ENCODE measurements at regions not wholly inside any gene's neighbourhood (a gene's known extent, or its start where the extent isn't known, plus 50 kb on each side); places are given as distances from the start of the nearest gene placed in this dataset.

DNA sequence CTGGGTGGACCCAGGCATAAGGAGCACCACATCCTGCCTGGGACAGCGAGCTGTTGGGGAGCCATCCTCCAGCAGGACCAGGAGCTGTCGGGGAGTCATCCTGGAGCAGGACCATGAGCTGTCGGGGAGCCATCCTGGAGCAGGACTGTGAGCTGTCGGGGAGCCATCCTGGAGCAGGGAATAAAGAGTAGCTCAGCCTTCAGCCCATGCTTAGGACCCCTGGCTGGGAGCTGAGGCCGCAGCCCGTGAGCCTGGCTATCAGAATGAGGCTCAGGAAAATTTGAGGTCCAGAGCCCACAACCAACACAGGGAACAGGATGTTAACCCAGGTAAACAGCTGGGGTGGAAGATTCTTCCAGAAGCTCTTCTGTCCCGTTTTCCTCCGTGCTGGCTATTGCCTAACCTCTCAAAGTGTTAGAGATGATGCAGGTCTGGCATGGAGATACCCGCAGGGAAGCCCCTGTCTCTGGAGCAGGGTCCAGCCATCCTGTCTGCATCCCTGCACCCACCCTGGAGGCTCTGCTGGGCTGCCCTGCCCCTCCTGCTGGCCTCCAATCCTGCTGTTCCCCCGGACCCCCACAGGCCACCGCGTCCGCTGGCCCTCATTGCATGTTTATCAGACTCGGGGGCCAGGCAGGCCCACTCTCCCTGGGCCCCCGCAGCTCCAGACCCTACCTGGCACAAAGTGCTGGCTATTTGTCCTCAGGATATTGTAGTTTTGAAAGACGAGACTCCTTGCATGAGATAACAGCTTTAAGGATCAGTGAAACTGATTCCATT lies 243.5 kb upstream of the MYT1L start:
- no peak for DNase-seq

DNA sequence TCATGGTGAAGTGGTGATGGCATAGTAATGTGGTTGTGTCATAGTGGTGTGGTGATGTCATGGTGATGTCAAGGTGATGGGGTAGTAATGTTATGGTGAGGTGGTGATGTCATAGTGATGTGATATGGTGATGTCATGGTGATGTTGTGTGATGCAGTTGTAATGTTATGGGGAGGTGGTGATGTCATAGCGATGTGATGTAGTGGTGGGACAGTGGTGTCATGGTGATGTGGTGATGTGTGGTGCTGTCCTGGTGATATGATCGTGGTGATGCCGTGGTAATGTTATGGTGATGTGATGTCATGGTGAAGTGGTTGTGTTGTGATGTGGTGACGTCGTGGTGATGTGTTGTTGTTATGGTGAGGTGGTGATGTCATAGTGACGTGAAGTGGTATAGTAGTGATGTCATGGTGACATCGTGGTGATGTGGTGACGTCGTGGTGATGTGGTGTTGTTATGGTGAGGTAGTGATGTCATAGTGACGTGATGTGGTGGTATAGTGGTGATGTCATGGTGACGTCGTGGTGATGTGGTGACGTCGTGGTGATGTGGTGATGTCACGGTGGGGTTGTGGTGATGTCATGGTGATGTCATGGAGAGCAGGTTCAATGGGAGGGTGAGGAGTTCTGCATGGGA lies 242.7 kb upstream of the MYT1L start:
- no peak for DNase-seq

DNA sequence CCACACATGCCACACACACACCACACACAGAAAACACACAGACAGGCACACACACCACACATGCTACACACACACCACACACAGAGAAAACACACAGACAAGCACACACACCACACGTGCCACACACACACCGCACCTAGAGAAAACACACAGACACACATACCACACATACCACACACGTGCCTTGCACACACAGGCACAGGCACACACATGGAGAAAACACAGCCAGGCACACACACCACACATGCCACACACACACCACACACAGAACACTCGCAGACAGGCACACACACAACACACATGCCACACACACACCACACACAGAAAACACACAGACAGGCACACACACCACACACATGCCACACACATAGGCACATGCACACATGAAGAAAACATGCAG lies 242.1 kb upstream of the MYT1L start:
- no peak for DNase-seq

DNA sequence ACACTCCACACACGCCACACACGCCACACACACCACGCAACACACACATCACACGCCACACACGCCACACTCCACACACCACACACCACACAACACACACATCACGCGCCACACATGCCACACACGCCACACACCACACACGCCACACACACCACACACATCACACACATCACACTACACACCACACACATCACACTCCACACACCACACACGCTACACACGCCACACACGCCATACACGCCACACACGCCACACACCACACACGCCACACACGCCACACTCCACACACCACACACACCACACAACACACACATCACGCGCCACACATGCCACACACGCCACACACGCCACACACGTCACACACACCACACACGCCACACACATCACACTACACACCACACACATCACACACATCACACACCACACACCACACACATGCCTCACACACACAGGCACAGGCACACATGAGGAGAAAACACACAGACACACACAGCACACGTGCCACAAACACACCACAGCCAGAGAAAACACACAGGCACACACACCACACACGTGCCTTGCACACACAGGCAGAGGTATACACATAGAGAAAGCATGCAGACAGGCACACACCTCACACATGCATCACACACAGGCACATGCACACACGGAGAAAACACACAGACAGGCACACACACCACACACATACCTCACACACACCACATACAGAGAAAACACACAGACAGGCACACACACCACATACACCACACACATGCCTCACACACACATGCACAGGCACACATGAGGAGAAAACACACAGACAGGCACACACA lies 241.5 kb upstream of the MYT1L start:
- no peak for DNase-seq

DNA sequence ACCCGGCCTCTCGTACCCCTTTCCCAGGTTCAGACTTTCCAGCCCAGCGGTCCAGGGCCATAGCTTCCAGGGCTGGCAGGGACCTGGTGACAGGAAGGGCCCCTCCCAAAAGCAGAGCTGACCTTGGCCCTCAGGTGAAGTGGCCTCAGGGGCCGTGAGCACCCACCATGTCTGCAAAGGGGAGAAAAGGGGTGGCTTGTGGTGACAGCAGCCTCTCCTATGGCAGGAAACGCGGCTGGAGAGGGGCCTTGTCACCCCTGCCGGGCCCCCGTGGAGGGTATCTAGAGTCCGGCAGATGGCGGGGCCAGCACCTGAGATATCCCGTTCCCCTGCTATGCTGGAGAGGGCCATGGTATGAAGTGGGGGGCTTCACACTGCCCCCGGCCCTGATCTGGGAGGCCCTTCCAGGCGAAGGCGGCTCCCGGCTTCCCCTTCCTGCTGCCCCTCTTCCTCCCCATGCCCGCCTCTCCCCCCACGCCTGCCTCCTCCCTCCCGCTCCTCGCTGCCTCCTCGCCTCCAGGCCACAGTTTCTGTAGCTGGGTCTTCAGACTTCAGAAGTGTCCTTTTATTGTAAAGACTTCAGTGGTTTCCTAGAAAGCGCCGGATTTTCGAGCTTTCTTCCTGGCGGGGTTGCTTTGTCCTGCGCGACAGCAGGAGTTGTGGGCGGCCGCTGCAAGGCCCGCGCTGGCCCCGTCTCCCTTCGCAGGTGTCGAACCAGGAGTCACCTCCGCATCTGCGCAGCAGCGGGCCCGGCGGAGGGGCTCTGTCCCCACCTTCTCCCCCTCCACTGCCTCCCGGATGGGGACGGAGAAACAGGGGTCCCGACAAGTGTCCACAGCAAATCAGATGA lies 240.5 kb upstream of the MYT1L start:
- no peak for DNase-seq

DNA sequence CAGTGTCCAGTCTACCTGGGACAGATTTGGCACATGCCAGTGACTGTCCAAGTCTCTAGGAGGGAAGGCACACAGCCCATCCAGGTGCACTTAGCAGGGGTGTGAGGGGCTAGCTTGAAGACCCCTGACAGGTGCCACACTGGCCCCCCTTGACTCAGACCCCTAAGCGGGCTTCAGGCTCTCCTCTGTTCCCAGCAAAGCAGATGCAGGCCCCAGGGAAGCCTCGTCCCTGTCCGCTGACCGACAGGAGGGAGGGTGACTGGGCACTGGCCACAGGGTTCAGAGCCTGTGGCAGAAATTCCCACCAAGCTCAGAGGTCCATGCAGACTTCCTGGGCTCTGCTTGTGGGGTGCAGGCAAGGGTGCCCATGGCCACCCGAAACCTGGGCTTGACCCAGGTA lies 239.8 kb upstream of the MYT1L start:
- no peak for DNase-seq

DNA sequence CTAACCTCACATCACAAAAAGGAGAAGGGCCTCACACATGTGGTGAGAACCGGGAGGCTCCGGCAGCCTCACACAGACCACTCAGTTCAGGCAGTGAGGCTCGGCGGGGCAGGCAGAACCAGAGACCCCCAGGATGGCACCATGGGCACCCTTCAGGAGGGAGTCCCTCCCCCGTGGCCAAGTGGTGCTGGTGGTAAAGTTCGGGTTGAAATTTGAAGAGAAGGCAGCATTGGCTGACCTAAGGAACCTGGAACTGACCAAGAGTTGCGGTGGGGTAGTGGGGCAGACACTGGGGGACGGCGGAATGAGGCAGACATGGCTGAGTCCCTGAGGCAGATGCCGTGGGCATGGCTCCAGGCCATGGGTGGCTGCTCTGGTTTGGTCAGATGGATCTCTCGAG lies 239.3 kb upstream of the MYT1L start:
- DNase-seq: no peak

DNA sequence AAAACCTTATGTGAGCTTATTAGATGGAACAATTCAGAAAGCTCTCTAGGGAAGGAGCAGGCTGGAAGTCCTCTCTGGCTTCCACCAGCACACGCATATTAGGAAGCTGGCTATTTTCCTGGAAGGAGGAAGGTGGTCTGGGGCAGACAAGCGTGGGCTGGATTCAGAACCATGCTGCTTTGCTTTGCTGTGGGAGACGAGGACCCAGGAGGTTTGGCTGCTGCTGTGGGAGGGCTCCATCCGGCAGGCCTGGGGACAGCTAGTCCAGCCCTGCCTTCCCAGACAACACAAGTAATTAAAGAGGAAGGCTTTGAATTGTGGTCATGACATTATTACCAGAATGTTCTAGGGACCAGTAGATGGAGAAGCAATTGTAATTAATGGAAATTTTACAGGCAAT lies 238.8 kb upstream of the MYT1L start:
- DNase-seq: no peak

DNA sequence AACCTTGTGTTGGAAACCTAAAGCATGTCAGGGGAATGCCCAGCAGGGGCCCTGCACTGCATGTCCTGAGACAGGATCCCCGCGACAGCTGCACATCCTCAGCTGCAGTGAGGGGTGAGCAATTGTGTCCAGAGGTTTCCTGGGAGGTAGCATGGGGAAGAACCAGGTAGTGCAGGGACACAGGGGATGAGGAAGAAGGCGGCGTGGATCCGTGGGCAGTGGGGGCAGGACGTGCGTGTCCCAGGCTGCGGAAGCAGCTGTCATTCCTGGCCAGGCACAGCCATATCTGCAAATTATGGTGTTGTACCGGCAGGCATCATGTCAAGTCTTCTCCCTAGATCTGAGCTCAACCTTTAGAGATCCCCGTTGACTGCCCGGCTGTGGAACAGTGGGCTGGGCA lies 238.2 kb upstream of the MYT1L start:
- DNase-seq: no peak

DNA sequence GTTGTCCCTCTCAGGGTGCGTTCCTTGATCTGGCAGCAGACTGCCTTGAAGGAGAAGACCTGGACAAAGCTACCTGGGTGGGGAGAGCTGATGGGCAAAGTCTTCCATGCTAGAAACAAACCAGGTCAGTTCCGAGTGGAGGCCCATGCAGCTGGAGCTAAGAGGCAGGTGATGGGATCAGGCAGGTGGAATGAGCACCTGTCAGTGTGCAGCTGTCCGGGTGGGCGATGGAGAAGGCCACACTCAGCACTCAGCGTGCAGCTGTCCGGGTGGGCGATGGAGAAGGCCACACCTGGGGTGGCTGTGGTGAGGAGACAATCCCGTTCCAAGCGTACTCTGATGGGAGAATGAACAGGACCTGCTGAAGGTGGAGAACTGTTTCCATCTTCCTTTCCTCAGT lies 237.3 kb upstream of the MYT1L start:
- DNase-seq: no peak

DNA sequence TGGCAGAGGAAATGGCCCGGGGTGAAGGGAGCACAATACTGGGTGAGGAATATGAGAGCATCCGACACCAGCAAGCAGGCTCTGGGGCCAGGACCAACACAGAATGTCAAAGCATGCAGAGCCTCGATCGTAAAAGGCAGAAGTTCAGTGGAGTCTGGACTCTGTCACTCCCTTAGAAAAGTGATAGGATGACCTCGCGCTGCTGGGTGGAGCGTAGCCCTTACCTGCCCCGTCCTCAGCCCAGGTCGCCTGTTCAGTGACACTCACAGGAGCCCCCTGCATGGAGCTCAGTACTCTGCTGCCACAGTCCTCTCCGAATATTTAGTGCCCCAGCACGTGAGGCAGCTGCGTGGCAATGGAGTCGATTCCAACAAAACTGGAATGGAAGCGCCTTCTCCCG lies 236.7 kb upstream of the MYT1L start:
- no peak for DNase-seq

DNA sequence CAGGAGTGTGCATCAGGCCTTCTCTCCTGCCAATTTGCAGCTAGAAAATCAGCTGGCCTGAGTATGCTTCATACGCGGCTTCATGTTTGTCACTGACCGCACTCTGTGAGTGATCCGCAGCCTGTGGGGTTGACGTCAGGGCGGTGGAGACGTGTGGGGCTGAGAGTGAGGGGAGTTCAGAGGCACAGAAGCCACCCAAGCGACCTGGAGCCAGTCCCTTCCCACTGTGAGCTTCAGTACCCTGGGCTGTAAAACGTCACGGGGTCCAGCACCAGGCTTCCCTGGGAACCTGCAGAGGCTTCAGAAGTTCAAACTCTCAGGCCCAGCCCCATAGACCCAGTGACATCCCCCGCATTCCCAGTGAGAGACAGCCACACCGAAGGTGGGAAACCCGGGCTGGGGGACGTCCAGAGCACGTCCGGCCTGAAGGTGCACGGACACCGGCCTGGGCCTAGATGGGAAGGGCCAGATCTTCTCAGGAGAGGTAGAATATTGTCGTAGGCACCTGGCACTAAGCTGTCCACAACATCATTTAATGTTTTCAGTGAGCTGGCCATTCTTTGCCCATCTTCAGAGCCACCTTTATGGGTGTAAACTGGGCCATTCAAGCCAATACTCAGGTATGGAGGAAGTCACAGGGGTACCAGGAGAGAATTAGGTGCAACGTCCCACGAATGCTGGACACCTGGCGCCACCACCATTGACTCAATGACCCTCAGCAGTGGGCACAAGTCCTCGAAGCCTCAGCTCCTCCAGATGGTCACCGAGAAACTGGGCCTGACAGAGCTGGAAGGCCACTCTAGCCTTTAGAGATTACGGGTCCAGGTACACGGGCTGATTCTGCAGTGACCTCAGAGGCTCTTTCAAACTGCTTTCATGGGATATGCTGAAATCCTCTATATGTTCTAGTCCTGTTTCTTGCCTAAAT lies 235.6 kb upstream of the MYT1L start:
- DNase-seq: no peak

DNA sequence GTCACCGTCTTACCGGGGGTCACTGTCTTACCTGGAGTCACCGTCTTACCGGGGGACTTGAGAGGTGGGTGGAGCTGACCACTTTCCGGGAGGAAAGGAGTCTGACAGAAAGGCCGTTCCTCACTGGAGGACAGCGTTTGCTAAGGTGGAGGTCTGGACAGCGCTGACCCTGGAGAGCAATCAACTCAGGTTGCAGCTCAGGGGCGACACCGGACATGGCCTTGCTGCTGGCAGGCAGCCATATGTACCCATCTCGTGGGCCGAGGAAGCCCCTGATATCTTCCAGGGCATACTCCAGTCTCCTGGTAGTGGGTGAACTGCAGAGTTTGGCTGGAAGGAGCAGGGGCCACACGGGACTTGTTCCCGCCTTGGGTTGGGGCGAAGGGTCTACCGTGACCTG lies 234.6 kb upstream of the MYT1L start:
- DNase-seq: no peak

DNA sequence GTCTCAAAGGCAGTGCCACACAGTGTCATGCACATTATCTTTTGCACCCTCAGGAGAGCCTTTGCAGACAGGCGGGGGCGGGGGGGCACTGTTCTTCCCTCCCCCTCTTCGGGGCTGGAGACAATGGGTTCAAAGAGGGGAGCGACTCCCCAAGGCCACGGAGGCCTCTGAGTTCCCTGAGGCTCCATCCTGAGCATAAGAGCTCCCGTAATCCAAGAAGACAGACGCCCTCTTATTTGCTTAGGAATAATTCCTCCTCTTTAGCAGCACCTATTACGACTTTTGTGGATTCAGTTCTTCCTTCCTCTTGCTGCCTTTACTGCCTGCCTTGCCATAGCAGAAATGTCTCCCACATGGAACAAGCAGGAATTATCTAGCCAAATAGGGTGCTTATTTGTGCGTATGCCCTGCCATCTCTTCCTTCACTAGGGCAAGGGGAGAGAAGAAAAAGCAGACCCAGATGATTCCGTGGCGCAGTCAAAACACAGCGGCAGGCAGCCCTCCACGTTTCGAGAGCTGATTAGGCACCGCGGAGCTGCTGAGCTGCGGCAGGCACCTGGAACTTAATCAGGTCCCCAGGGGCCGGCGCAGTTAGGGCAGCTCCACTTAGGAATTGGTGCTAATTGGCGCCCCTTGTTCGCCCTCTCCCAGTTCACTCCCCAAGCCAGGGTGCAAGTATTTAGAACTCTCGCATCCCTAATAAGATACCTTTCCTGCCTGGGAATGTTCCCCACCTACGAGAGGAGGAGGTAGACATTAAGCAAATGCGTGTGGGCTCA lies 233.4 kb upstream of the MYT1L start:
- DNase-seq: no peak

DNA sequence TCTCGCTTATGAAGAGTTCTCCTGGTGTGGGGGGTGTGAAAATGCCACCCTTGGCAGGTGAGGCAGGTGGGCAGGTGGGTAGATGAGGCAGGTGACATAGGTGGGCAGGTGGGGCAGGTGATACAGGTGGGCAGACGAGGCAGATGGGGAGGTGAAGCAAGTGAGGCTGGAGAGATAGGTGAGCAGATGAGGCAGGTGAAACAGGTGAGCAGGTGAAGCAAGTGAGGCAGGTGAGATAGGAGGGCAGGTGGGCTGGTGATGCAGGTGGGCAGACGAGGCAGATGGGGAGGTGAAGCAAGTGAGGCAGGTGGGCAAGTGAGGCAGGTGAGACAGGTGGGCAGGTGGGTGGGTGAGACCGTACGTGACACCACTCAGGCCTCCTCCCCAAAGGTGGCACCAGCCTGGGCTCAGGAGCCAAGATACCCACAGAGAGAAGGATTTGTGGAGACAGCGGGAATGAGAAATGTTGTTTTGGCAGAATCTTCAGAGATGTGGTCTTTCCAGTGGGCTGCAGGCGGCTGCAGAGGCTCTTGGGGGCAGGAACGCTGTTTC lies 232.3 kb upstream of the MYT1L start:
- DNase-seq: no peak

DNA sequence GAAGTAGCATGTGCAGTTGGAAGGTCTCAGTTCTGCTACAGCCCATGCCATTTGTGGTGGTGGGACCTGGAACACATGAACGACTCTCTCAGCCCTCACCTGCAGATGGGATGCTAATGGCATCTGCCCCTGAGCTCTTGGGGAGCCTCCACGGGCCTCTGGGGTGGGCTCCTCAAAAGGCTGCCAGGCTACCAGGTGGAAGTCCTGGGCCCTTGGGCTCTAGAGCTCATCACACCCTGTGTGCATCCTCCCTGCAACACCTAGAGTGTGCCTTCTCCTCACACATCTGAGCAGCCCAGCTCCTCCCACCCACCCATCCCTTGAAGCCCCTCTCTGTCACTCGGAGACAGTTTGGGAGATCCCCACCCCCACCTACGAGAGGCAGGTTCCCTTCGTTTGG lies 231.8 kb upstream of the MYT1L start:
- no peak for DNase-seq

DNA sequence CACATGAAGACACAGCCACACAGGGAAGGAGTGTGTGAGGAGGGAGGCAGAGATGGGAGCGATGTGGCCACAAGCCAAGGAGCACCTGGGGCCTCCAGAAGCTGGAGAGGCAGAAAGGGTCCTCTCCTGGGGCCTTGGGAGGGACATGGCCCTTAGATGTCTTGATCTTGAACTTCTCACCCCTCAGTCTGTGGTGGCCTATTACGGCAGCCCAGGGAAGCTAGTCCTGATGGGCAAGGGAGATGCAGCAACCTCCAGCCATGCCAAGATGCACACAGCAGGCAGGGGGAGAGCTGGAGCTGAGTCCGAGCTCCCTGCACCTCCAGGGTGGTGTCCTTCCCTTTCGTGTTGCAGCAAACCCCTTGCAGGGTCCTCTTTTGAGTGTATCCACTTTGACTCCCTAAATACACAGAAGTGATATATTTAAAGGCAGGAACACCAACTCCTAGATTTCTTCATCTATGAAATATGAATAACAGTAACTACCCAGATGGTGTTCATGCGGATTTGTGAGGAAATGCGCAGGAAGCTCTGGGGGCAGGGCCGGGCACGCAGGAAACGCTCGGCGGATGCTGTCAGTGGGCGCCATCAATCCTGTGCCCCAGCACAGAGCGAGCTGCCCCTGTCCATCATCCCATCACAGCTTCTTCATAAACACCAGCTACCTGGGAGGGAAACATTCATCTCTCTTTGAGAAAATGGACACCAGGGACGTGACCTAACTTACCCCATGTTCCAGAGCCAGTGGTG lies 230.4 kb upstream of the MYT1L start:
- no peak for DNase-seq

DNA sequence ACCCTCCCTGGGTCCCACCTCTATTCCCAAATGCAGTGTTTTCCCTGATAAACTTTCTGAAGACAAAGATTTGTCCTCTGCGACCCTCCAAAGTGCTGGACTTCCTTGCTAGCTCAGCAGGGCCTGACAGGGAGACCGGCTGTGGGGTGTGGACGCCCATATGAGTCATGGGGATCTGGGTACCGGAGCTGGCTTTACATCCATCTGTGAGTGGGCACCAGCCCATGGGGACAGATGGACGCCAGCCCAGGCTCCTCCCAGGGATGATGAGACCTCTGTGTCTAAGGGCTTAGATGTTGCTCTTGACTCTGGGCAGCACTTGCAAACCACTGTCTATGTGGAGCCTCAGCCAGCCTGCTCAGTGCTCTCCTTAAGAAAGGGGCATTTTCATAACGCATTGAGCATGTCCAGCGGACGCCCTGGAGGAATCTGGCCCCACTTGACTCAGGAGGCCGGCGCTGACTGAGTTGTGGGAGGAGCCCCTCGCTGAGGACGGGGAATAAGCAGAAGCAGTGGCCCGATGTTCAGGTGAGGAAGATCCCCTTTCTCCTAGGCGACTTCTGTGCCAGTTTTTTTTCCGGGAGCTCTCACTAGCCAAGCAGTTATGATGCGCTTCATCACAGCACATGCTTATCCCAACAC lies 229.4 kb upstream of the MYT1L start:
- no peak for DNase-seq

DNA sequence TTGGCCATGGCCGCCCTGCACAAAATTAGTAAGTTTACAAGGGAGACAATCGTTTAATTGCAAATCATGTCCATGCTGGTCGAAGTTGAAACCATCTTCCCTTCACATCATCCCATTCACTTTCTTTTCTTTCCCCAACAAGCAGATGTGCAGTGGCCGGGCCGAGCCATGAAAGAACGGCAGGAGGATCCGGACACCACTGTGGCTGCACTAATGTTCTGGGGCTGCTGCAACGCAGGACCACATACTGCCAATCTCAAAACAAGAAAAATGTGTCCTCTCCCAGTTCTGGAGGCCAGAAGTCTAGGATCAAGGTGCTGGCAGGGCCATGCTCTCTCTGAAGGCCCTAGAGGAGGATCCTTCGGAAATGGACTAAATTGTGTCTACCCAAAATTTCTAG lies 227.4 kb upstream of the MYT1L start:
- no peak for DNase-seq

DNA sequence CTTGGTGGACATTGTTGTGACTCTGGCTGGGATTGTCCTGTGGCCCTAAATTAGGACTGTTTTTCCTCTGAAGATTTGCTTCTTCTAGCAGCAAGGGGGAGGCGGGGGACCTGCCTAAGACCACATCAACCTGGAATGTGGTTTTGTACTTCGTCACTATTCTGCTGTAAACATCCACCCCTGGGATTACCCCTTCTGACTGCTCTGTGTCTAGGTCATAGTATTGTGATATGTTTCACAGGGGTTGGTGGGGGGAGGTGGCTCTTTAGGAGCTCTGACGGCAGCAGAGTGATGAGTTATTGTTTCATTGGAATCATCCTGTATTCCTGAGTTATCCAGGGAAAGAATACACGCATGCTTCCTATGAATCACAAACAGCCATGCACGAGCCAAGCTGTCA lies 226.4 kb upstream of the MYT1L start:
- no peak for DNase-seq
